Endometrial microvascular endothelial cells (primary cell): ENCODE measurements at regions not wholly inside any gene's neighbourhood (a gene's known extent, or its start where the extent isn't known, plus 50 kb on each side); places are given as distances from the start of the nearest gene placed in this dataset.

ENCODE experiments used
- in situ Hi-C: cut with HindIII; loops from 2 replicates; pipeline ENCODE4 v1.10.0; 2017; ENCODE audit warnings: low sequenced_read_pairs, low pct_unique_long_range_greater_than_20kb; ENCODE audit errors: inconsistent ontology term

- in situ Hi-C loops = no loop called here
Observed at GRCh38 chr6:112745765-112746164, 398.6 kb downstream of the RFPL4B start.

- in situ Hi-C loops = no loop called here
Observed at GRCh38 chr6:112749673-112750072, 402.5 kb downstream of the RFPL4B start.

GRCh38 chr6:112752305-112752704 lies 405.2 kb downstream of the RFPL4B start:
- in situ Hi-C loops = no loop called here

- in situ Hi-C loops = no loop called here
Observed at GRCh38 chr6:112752791-112753190, 405.7 kb downstream of the RFPL4B start.

- in situ Hi-C loops = no loop called here
Observed at GRCh38 chr6:112760831-112761230, 413.7 kb downstream of the RFPL4B start.

GRCh38 chr6:112761740-112762139 lies 414.6 kb downstream of the RFPL4B start:
- in situ Hi-C loops = no loop called here

- in situ Hi-C loops = no loop called here
Observed at GRCh38 chr6:112764377-112764776, 417.2 kb downstream of the RFPL4B start.

- in situ Hi-C loops = no loop called here
Observed at GRCh38 chr6:112770308-112770707, 423.2 kb downstream of the RFPL4B start.

- in situ Hi-C loops = no loop called here
Observed at GRCh38 chr6:112773187-112773586, 426.1 kb downstream of the RFPL4B start.

GRCh38 chr6:112774319-112774718 lies 427.2 kb downstream of the RFPL4B start:
- in situ Hi-C loops = no loop called here

- in situ Hi-C loops = loop anchor here (25.0 kb wide), 1 partner anchor 1107 kb away; no protein-coding TSS in a partner anchor
Observed at GRCh38 chr6:112780498-112781096, 433.5 kb downstream of the RFPL4B start.

- in situ Hi-C loops = loop anchor here (25.0 kb wide), 1 partner anchor 1106 kb away; no protein-coding TSS in a partner anchor
Observed at GRCh38 chr6:112781241-112781640, 434.1 kb downstream of the RFPL4B start.

GRCh38 chr6:112785408-112785807 lies 438.3 kb downstream of the RFPL4B start:
- in situ Hi-C loops = loop anchor here (25.0 kb wide), 1 partner anchor 1102 kb away; no protein-coding TSS in a partner anchor

GRCh38 chr6:112786801-112787200 lies 439.7 kb downstream of the RFPL4B start:
- in situ Hi-C loops = loop anchor here (25.0 kb wide), 1 partner anchor 1100 kb away; no protein-coding TSS in a partner anchor

GRCh38 chr6:112787371-112787770 lies 440.2 kb downstream of the RFPL4B start:
- in situ Hi-C loops = loop anchor here (25.0 kb wide), 1 partner anchor 1100 kb away; no protein-coding TSS in a partner anchor

- in situ Hi-C loops = loop anchor here (25.0 kb wide), 1 partner anchor 1092 kb away; no protein-coding TSS in a partner anchor
Observed at GRCh38 chr6:112795316-112795715, 448.2 kb downstream of the RFPL4B start.

- in situ Hi-C loops = loop anchor here (25.0 kb wide), 1 partner anchor 1091 kb away; no protein-coding TSS in a partner anchor
Observed at GRCh38 chr6:112796712-112797111, 449.6 kb downstream of the RFPL4B start.

GRCh38 chr6:112799889-112800288 lies 452.8 kb downstream of the RFPL4B start:
- in situ Hi-C loops = loop anchor here (25.0 kb wide), 1 partner anchor 1087 kb away; no protein-coding TSS in a partner anchor

GRCh38 chr6:112800439-112800838 lies 453.3 kb downstream of the RFPL4B start:
- in situ Hi-C loops = no loop called here

- in situ Hi-C loops = no loop called here
Observed at GRCh38 chr6:112800916-112801315, 453.8 kb downstream of the RFPL4B start.
